Activated CD4-positive, alpha-beta T cell treated with anti-CD3 and anti-CD28 coated beads, Interleukin-2, amount 50 U/mL, for 4 hours (primary cell): ENCODE measurements at regions not wholly inside any gene's neighbourhood (a gene's known extent, or its start where the extent isn't known, plus 50 kb on each side); places are given as distances from the start of the nearest gene placed in this dataset.
"Not testable (repeated sequence)": the region's sequence is repeated elsewhere in the genome, so short reads cannot be mapped to it uniquely, and the experiment has no call there.

Source experiments
- DNase-seq, 2 experiments: peaks; one replicate each; pipeline ENCODE4 v3.0.0-alpha.2; 2020

DNA sequence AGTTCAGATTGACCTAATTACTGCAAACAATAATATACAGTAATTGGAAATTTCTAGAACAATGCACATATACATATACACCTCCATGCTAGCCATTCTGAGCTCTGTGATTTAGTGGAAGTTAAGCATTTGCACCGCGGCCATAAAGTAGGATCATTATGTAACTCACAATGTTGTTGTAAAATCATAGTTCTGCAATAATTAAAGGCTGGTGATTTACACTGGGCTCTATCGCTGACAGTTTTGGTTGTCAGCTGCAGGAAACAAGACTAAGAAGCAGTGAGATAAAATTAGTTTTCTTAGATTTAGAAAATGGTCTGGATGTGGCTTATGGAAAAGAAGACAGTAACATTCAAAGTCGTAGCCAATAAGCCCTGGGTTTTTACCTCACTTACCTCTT is 776.3 kb downstream of the TMEM121 start:
- no peak for DNase-seq

DNA sequence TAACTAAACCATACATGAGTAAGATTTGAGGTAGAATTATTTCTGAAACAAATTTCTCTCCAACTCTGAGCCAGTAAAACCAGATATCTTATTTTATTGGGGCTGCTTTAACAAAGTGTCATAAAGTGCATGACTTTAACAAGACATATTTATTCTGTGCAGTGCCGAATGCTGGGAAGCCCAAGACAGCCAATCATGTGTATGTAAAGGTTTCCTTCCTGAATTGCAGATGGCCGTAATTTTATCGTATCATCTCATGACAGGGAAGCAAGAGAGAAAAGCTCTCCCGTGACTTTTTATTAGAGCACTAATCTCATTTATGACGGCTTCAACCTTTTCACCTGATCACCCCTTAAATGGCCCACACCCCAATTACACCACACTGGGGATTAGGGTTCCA is 777.9 kb downstream of the TMEM121 start:
- no peak for DNase-seq

DNA sequence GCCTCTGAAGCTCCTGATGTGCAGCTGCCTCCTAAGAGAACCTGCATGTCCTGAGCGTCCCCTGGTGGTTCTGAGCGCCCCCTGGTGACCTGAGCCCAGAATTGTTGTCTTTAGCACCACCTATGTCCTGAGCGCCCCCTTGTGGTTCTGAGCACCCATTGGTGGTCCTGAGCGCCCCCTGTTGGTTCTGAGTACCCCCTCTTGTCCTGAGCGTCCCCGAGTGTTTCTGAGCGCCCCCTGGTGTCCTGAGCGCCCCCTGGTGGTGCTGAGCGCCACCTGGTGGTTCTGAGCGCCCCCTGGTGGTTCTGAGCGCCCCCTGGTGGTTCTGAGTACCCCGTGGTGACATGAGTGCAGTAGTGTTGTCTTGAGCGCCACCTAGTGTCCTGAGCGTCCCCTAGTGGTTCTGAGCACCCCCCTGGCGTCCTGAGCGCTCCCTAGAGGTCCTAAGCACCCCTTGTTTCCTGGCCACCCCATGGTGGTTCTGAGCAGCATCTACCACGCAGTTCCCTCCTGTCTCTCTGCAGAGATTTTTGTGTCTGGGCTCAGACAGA is 782.5 kb downstream of the TMEM121 start:
- peak; percentile 49 to 58 for DNase-seq

DNA sequence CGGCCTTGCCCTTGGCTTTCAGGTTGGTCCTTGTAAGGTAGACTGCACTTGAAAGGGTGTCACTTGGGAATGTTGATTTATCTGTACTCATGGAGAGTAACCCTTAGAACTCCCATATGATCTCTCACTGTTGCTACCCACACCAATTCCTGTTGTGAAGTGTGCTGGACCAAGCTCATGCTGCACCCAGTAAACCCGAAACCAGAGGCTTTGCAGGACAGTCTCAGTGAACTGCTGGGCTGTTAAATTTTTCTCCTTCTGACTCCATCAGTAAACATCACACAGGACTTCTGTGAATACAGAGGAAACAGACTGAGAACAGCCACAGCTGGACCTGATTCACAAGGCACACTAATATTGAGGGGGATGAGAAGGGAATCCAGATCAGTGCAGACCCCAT is 783.0 kb downstream of the TMEM121 start:
- no peak for DNase-seq

DNA sequence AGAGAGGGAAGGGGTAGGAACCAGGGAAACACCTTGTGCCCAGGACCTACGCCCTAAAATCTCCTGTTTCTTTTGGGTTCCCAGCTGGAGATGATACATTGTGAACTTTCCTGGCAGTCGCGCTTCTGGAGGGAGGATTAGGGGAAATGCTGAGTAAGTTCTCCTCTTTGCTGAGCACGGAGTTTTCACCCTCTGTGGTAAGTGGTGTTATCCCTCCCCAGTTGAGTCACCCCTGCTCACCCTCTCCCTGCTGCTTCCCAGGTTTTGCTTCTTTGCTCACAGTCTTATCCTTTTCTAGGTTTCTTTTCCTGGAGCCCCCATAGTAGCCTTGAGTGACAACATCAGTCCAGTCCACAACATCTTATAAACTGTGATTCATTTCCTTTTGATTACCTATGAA is 789.1 kb downstream of the TMEM121 start:
- DNase-seq = no peak

DNA sequence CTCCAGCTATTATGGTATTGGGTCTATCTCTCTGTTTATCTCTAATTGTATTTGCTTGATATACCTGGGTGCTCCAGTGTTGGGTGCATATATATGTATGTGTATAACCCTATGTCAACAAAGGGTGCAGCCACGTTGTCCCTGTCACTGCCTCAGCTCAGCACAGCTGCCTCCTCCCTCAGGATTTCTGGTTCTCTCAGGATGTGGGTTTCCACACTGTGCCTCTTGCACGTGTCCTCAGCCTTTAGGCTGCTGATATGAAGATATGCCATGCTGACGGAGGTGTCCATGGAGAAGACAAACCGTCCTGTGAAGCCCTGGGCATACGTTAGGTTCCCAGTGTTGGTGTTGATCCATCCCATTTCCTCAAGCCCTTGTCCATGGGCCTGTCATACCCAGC is 791.2 kb downstream of the TMEM121 start:
- DNase-seq = no peak

DNA sequence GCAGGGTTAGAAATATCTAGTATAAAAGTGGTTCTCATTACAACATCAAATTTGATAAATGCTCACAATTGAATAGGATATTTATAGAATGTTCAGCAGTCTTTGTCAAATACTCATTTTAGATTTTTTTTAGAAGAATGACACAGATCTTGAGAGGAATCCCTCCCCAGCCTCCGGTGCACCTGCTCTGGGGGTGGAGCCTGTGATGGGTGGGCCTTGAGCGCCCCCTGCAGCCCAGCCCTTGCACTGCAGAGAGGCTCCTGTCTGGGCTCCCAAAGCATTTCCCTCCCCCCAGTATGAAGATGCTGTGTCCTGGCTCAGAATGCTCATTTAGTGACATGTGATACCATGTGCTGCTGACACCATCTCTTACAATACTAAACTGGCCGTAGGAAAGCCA is 792.3 kb downstream of the TMEM121 start:
- peak; percentile 31 to 48 for DNase-seq

DNA sequence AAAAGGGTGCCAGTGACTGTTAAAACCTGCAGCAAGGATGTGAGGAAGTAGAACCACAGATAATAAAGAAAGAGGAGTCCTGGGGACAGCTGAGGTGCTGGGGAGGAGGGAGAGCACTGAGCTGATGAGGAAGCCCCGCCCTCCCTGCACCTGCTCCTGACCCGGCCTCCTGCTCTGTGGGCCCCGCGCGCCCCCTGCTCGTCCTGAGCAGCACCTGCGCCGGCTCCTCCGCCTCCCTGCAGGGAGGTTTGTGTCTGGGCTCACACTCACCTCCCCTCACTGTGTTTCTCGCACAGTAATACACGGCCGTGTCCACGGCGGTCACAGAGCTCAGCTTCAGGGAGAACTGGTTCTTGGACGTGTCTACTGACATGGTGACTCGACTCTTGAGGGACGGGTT is 797.6 kb downstream of the TMEM121 start:
- peak; percentile 35 to 37 for DNase-seq

DNA sequence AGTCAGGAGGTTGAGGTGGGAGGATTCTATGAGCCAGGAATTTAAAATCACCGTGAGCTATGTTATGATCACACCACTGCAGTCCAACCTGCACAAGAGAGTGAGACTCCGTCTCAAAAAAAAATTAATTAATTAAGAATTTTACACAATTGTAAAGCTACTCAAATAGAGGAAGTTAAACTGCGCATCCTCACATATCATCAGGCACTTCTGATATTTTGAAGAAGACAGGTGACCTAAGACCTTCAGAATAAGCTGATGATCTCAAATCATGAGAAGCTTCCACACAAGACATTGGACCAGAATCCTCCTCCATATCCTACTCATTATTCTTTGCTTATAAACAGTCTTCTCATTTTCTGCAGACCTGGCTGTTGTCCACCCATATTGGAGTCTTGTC is 800.9 kb downstream of the TMEM121 start:
- no peak for DNase-seq

DNA sequence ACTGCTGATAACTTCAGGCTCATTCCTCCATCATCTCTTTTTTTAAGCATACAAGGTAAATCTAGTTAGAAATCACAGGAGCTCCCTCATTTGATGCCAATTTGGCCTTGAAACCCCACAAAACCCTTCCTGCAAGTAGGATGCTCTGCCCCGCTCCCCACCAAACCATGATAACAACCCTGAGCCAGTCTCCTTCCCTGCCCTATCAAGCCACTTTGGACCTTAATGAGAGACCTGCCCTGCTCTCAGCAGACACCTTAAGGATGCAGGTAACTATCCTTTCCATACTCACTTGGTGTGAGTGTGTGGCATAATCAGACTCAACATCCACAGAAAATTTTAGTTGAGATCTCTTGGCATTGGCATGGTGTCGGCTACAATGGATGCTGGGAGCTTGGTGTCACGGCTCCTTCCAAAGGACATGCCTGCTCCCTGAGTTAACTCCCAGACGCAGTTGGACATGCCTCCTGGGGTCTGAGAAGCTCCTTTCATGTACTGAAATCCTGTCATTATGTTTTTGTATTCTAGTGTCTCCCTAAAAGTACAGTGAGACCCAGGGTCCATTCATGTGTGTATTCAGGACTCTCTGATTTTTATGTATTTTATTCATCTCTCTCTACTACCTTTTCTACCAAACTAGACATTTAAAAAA is 801.4 kb downstream of the TMEM121 start:
- DNase-seq = not testable (repeated sequence)

DNA sequence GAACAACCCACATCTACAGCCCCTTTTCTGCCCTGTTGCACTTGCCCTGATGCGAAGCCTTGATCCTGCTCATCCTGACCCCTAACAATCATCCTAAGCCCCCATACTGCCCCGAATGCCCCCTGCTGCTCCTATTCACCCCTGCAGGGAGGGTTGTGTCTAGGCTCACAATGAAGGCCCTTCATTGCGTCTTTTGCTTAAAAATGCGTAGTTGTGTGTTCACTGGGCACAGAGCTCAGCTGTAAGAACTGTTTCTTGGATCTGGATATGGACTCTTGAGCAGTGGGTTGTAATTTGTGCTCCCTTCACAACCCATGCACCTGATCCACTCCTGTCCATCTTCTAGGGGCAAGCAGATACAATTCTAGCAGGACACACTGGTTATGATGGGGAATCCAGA is 802.9 kb downstream of the TMEM121 start:
- DNase-seq = not testable (repeated sequence)

DNA sequence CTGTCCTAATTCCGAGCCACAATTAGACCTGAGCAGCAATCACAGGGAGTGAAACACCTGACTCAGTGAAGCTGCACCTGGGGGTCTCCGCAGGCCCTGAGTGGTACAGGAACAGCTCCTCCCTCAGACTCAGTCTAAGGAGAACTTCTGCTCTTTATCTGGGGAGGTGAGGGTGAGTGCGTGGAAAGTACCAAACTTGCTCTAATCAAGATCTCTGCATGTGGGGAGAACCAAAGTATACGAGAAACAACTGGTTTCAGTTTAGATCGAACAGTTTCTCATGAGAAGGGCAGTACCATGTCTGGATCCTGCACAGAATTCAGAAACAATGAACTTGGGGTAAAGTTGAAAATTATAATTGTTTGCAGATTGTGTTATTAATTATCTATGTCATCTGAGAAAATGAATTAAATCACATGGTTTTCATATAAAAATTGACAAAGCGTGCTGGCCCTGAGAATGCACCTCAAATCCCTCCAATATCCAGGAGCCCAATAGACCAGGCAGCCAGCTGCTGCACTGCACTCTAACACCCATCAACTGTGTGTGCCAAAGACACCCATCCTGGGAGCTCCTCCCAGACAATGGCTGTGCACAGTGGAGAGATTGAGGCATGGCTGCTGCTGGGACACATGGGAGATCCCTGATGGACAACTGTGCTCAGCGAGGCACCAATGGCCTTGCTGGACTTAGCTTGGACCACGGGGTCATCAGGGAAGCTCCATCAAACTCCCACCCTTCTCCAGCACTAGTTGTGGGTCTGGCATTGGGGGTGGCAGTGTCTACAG is 803.8 kb downstream of the TMEM121 start:
- DNase-seq = not testable (repeated sequence)

DNA sequence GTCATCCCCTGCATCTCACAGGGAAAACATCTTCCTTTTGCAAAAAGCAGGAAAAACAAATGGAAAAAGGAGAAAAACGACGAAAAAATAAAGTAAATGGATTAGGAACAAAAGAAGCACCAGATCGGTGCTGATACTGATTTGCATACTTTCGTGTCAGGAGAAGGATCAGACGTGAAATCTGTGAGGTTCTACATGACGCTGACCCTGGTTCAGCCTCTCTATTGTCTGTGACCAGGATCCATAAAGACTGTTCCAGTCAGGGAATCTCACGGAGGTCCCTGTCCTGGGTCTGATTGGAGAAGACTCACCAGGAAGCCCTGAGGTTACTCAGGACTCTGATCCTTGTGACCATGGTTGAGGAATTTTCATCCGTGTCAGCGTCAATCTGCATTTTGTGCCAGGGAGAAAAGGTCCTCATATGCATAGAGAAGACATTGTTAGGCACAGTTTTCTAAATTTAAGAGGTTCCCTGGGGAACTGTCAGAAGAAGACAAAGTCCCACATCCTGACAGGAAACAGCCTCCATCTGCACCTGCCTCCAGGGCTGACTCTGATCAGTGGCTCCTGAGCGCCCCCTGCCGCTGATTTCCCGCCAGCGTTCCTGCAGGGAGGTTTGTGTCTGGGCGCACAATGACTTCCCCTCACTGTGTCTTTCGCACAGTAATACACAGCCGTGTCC is 808.2 kb downstream of the TMEM121 start:
- peak; percentile 80 to 86 for DNase-seq

DNA sequence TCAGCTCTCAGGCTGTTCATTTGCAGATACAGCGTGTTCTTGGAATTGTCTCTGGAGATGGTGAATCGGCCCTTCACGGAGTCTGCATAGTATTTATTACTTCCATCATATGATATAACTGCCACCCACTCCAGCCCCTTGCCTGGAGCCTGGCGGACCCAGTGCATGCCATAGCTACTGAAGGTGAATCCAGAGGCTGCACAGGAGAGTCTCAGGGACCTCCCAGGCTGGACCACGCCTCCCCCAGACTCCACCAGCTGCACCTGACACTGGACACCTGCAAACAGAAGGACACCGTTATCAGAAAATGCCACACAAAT is 808.7 kb downstream of the TMEM121 start:
- DNase-seq = not testable (repeated sequence)

DNA sequence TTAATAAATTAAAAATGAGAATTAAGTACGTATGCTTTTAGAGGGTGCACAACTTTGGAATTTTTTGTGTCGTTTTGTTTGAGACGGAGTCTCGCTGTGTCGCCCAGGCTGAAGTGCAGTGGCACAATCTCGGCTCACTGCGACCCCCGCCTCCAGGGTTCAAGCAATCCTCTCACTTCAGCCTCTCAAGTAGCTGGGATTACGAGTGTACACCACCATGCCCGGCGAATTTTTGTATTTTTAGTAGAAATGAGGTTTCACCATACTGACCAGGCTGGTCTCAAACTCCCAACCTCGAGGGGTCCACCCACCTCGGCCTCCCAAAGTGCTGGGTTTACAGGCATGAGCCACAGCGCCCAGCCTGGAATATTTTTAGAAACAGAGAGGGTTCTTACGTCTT is 812.4 kb downstream of the TMEM121 start:
- not testable (repeated sequence) for DNase-seq

DNA sequence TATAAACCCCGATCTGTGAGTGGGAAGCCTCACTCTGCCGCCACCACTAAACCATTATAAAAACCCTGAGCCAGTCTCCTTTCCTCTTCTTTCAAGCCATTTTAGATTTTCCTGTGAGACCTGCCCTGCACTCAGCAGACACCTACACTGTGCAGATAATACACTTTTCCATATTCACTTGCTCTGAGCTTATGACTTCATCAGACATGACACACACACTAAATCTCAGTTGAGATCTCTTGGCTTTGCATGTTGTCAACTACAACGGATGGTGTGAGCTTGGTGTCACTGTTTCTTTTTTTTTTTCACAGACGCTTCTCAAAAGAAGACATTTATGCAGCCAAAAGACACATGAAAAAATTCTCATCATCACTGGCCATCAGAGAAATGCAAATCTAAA is 814.3 kb downstream of the TMEM121 start:
- not testable (repeated sequence) for DNase-seq

DNA sequence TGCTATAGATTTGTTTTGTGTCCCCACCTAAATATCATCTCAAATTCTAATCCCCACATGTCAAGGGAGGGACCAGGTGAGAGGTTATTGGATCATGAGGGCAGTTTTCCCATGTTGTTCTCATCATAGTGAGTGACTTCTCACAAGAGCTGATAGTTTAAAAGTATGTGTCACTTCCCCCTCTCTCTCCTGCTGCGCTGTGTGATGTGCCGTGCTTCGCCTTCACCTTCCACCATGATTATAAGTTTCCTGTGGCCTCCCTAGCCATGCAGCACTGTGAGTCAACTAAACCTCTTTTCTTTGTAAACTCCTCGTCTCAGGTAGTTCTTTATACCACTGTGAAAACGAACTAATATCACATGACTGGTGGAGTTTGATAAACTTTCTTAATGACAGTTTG is 814.8 kb downstream of the TMEM121 start:
- not testable (repeated sequence) for DNase-seq

DNA sequence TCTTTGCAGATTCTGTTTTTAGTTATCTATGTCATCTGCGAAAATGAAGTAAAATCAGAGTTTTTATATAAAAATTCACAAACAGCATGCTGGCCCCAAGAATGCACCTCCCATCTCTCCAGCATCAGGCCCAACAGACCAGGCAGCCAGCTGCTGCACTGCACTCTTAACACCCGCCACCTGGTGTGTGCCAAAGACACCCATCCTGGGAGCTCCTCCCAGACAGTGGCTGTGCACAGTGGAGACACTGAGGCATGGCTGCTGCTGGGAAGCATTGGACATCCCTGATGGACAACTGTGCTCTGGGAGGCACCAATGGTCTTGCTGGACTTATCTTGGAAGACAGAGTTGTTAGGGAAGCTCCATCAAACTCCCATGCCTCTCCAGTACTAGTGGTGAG is 817.2 kb downstream of the TMEM121 start:
- no peak for DNase-seq

DNA sequence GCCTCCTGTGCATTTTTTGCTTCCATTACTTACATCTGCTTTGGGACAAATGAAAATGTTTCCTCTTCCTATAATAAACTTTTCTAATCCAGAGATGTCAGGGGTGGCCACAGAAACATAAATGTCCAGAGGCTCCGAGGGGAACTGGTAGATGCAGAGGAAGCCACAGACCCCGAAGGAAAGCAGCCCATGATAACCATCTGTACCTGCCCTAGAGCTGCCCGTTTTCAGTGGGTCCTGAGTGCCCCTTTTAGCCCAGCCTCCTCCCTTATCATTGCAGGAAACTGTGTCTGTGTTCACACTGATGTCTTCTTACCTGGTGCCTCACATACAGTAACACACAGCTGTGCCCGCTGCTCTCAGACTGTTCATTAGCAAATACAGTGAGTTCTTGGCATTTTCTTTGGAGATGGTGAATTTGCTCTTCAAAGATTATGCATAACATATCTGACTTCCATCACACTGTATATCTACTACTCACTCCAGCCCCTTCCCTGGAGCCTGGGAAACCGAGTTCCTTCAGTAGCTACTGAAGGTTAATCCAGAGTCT is 817.8 kb downstream of the TMEM121 start:
- DNase-seq = not testable (repeated sequence)

DNA sequence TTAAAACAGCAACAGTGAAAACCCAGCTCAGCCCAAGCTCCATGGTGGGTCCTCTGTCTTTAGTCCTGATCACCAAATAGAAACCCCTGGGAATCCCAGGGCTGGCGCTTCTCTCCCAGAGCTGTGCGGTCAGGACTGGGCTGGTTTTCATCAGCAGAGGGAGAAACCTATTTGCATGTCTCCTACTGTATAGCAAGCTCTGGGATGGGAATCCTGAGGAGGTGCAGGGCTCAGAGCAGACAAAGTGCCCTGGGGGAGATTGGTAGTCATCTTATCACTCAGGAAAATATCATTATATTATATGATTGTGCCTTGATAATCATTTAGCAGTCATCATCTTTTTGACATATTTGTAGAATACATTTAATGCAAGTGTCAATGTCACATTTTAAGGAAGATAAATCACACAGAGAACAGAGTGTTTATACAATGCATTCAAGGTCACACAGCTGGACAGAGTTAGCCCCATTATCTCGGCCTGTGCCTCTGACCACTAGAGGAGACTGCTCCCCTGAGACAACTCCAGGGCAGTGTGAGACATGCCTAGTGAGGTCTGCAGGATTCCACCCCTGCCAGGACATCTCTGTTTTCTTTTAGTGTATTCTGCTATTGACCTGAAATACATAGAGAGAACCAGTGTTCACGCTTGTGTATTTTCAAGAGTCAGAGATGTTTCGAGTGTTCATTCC is 818.6 kb downstream of the TMEM121 start:
- not testable (repeated sequence) for DNase-seq

DNA sequence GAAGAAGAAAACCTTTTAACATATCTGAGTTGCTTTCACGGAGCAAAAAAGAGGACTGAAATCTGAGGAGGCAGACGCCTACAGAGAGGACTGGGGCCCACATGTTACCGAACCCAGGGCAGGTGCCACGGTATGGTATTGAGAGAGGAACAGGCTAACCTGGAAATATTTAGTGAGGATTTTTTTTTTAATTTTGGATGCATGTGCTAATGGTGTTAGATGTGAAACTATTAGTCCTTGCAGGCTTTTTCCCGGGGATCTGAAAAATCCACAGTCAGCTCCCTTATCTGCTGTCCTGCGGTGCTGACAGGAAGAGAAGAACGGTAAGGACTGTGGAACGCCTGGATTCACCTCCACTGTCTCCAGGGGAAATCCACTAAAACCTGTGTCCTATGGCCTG is 819.7 kb downstream of the TMEM121 start:
- DNase-seq = no peak

DNA sequence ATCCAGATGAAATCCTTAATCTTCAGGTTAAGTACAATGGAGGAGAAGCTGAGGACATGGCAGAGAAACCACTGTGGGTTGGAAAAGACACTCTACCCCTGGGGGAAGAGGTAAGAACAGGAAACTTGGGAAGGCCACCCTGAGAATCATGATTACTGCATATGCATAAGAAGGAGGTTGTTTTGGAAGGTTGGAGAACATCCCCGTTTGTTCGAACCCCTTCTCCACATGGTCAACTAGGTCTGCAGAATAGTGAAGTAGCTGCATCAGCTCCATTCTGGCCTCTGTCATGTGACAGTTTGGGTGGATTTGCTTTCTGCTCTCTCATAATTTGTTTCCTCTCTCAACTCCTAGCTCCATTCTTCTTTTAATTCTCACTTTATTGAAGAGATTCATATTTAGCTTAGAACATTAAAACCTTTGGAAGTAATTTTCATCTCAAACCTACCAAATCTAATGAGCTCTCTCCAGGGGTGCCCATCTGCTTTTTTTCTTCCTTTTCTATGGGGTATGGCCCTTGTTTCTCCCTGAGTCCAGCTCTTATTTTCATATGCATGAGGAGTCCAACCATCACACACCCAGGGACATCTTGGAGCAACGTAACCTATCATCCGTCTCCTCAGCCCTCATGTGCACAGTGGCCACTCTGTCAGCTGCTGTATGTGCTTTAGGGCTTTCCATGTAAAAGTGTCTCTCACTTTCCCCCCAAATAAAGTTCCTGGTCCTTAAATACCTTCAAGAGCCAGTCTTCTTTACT is 820.3 kb downstream of the TMEM121 start:
- DNase-seq = no peak
